GM18907 (cell line): ENCODE measurements at regions not wholly inside any gene's neighbourhood (a gene's known extent, or its start where the extent isn't known, plus 50 kb on each side); places are given as distances from the start of the nearest gene placed in this dataset.

Experiments
- ATAC-seq: cut with Tn5 transposase; IDR thresholded peaks from one replicate; pipeline ENCODE4 v1.9.1; 2021; ENCODE audit warnings: mild to moderate bottlenecking, moderate library complexity; ENCODE audit not compliant: unreplicated experiment

DNA sequence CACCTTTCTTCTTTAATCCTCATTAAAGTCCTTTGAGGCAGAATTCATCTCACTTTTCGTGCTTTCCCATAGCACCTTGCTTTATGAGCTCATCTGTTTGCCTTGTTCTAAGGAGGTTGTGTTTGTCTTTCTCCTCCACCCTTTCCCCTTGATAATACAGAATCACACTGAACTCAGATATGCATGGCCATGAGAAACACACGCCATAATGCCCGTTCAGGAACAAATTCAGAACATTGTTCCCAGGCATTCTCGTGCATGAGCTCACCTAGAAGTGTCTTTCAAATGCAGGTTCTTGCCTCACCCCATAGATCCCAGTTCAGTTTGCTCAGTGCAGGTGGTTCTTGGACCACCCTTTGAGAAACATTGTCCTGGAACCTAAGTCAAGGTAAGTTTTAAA is 71.1 kb downstream of the TMEM114 start:
- ATAC-seq: no peak

DNA sequence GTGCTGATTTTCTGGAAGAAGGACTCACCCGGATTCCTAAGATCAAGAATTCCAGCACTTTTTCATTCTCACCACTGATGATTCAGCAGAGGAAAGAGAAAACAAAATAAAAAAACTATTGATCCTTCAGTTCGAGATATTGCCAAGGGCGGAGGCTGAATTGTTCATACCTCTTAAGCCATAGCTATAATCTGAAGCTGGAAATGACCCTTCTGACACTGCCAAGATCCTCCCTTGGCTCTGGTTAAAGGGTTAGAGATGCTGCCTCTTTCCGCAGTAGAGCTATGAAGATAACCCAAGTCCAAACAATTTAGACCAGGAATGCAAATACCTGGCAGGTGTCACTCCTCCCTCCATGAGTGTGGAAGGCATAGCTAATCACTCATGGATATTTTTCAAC is 73.0 kb downstream of the TMEM114 start:
- ATAC-seq: no peak

DNA sequence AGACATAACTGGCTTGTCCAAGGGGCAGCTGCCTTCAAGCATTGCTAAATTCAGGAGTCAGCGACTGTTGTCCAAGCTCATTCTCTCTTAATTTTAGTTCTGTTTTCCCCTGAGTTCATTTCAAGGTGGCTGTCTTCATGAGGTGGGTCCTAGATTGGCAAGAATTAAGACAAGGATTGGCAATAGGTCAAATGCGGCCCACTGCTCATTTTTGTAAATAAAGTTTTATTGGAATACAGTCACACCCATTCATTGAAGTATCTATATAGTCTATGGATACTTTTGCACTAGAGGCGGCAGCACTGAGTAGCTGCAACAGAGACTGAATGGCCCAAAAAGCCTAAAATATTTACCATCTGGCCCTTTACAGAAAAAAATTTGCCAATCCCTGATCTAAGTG is 73.8 kb downstream of the TMEM114 start:
- no peak for ATAC-seq

DNA sequence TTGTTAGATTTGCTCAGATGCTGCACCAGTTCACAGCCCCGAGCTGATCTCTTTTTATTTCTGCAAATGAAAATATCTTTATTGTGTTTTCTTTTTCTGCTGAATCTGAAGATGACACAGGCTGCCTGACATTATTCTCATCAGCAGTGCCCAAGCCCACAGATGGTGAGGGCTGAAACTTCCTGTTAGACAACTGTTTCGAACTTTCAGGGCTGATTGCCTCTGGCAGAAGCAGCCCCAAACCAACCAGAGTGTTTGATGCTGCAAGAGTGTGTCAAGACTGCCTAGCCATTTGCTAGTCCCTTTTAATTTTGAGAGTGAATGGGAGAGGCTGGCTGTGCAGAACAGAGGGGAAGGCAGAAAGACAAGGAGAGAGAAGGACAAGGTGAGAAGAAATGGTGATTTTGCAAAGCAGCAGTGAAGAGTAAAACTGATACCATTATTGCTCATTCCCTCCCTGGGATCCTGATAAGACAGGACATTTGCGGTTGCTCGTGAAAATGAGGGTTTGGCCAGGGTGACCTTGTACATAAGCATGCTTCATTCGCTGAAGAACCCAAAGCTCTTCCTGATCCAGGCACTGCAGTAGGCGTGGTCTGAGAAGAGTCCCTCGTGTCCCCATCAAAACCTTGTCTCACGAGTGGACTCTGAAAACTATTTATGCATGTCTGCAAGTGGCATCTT is 77.2 kb downstream of the TMEM114 start:
- ATAC-seq: peak; percentile 60

DNA sequence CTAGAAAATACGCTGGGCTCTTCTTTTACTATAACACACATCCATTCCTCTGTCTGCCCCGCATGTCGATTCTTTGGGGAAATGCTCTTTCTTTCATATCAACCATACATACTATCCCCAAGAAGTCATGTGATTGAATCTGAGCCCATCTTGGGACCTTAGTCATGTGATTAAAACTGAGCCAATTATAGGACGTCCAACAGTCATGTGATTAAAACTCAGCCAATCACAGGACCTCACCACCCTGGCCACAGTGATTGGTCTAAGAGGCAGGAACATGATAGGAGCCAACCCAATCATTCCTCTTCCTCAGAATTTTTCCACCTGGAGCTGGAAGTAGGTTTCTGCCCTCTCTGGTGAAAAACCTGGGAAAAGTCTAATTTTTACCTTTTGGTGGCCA is 78.8 kb downstream of the TMEM114 start:
- no peak for ATAC-seq

DNA sequence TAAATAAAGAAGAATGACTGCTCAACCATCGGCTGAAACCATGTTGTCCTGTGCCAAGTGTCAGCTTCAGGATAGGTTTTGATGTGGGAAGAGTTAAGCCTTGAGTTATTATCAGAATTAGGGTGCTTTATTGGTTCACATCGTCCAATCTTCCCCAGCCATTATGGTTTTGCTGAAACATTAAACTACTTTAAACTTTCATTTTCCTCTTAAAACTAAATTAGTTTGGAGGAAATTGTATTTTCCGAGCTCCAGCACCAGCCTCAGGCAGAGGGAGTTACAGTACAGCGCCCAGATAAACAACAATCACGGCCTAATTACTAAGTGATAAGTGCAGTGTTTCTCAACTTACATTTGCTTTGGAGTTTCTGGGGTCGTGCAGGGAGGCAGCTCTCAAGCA is 80.2 kb downstream of the TMEM114 start:
- no peak for ATAC-seq

DNA sequence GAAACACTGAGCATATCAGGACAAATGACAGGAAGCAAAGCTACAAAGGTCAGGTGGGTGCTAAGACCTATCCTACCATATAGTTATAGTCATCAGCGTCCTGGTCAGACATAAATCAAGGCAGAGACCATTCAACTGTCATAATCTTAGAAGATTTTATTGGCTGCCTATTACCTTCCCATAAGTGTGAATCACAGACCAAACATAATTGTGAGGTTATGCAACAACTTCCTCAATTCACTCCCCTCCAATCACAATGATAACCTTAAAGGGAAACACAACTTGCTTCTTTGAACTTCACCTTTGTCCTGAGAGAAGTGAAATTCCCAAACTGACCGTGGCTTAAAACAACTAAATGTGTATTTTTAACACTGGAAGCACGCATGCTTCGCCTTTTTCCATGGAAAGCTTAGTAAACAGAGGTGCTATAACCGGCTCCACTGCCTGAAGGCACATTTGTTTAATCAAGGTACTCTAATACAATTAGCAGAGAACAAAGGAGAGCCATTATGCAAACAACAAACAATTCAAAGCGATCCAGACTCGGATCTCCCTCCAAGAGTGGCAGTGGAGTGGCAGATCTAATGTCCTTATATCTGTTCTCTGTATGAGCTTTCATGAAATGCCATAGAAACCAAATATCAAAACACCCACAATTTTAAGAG is 84.9 kb downstream of the TMEM114 start:
- no peak for ATAC-seq

DNA sequence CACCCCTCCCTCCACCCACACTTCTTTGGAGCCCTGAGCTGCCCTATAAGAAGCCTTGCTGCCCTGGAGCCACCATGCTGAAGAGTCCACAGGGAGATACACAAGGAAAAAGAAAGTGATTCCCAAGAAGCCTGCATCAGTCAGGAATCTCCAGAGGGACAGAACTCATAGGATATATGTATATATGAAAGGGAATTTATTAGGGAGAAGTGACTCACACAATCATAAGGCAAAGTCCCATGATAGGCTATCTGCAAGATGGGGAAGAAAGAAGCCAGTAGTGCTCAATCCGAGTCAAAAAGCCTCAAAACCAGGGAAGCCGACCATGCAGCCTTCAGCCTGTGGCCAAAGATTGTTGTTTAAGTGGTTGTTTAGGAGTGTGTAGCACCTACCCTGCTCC is 87.9 kb downstream of the TMEM114 start:
- ATAC-seq: no peak

DNA sequence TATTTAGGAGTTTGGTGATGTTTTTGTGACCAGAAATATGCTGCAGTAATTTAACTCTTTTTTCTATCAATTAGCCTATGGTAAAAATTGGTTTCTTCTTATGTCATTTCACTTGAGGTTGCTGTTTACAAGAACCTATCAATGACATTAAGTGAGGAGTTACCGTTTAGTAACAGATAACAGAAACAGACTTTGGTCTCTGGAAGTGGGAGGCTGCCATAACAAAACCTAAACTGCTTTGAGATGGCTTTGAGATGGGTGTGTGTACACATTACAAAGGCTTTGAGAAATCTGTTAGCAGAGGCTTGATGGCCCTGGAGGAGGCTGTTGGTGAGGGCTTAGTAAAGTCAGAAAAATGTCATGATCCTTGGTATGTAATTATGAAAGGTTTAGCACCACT is 90.0 kb downstream of the TMEM114 start:
- no peak for ATAC-seq

DNA sequence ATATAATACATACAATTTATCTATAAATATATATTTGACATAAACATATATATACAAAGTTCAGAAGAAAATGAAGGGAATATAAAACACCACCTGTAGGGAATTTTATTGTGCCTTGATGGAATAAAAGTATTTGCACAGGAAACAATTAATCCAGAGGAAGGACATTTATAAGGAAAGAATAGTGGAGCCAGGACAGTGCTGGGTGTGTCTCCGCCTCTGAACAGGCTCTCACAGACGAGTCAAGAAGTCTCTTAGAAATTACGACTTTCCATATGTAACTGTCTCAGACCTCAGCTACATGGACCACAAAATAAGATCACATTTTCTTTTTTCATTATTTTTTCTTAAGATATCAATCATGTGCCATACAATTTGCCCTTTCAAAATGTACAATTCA is 93.9 kb downstream of the TMEM114 start:
- no peak for ATAC-seq

DNA sequence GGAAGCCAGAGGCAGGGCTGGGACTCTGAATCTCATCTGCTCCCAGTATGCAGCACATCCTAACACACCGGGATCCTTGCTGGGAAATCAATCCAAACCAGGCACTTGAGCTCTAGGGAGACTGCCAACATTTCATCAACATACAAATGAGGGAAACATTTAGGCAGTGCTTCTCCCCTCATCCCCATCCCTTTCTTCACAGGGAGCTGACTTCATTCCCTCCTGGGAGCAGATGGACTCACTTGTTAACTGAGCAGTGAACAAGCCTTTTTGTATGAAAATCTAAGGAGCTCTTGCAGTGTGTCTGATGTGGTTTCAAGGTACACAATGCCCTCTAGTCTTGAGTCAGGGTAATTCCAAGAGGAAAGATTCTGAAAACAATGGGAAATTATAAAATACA is 96.3 kb downstream of the TMEM114 start:
- no peak for ATAC-seq

DNA sequence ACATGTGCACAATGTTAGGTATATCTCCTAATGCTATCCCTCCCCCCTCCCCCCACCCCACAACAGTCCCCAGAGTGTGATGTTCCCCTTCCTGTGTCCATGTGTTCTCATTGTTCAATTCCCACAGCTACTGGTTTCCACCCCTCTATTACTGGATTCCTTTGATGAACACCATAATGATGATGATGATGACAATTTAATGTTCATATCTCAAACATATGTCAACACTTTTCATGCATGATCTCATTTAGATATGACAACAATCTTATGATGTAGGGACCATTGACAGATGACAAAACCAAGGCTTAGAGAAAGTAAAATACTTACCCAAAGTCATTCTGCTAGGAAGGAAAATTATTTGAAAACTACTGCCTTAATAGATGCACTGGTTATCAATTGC is 97.6 kb downstream of the TMEM114 start:
- no peak for ATAC-seq

DNA sequence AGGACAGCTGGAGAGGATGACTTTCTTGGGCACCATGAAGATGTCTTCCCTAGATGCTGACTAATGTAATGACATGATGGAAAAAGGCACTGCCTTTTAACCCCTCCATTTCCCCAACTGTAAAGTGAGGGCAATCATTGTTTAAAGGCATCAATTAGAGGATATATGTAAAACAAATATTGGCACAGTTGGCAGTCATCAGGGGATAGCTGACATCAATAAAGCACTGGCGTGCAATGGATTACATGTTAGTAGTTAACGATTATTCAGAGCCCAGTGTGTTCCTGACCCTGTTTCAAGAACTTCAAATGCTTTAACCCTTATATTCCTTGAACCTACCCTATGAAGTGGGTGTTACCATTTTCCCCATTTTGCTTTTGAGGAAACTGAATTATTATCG is 100.7 kb downstream of the TMEM114 start:
- no peak for ATAC-seq

DNA sequence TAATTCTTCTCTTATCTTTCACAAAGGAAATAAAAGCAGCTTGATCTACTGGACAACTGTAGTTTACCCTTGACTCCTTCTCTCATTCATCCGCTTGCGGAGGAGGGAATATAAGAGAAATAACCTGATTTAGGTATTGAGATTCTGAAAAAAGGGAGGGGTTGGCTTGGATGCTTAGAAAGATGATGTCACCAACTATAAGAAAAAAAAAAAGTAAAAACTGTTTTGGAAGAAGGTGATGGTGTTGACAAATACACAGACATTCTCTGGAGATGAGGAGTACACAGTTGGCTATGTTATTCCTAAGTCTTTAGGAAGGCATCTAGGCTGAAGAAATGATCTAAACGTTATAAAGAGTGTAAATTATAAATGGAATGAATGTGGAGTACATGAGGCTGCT is 103.3 kb downstream of the TMEM114 start:
- no peak for ATAC-seq

DNA sequence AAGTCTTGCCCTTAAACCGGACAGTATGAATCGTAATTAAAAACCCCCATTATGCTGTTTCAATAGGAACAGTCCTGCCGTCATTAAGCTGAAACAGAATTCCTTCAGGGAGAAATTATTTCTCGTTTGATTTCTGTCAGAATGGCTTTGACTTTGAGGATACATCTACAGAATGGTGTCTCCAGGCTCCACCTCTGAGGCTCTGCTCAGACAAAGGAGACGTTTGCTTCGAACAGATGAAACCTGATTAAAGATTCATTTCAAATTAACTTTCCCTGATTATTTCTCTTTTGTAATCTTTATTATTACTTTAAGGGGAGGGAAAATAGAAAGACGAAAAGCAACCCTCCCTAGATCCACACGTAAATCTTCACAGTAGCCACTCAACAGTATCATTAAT is 106.9 kb downstream of the TMEM114 start:
- ATAC-seq: no peak

DNA sequence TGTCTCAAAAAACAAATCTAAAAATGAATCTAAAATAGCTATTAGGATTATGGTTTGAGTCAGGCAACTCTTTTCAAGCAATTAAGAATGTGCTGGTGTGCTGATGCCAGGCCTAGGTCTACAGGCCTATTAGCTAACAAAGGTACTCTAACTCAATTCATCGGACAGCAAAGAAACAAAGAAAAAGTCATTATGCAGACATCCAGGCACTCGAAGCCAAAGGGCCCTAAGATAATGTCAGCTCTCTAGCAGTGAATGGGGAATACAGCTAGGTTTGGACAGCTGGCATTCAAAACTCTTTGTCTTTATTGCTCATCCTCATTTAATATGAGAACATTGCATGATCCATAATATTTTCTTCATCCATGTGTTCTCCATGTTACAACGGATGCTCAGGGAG is 108.5 kb downstream of the TMEM114 start:
- no peak for ATAC-seq

DNA sequence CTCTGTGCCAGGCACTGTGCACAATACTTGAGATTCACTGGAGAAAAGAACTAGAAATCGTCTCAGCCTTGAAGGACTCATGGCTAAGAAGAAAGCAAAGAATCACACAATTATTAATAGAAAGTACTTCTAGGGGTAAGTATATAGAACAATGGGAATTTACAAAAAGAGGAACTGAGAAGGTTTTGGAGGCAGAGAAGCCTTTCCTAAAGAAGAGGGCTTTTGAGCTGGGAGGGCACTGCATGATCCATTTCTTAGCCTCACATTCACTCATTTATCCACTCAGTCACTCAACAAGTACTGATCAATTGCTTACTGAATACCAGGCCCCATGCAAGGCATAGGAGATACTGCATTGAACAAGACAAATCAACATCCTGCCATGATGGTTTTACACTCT is 113.5 kb downstream of the TMEM114 start:
- no peak for ATAC-seq

DNA sequence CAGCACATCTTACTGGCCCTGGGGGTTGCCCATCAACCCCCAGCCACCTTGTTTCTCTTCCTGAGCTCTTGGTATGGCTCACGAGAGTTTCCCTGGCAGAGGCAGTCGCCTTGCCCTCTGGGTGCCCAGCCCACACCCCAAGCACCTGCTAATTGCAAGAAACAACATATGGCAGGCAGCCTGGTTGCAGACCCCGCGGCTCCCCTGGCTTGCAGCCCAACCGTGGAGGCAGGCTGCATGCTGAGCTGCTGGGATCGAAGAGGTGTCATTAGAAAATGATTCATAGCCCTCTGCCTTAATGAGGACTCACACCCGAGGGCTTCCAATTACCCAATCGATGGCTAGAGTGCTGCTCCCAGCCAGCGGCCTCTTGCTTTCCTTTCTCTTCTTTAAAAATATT is 115.7 kb downstream of the TMEM114 start:
- no peak for ATAC-seq

DNA sequence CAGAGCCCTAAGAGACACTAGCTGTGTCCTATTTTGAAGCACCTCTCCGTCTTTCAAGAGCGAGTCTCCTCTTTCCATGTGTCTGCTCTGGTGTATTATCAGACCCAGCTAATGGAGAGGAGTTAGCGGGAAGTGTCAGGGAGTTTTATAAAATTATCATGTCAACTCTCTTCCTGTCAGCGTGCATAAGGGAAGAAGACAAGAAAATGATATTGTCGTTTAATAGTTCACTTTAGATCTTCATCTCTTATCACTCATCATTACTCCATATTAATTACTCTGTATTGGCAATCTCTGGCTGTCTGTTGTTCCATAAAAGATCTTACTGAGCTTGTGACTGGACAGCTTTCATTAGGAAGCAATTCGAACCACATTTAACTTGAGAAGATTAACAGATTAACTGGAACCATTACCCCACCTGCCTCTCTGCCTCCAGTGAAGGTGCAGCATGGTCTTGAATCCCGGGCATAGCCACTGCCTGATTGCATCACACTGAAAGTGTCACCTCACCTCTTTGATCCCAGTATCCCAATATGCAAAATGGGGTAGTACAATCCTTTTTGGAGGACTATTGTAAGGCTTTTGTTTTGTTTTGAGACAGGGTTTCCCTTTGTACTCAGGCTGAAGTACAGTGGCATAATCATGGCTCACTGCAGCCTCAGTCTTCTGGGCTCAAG is 121.1 kb downstream of the TMEM114 start:
- ATAC-seq: no peak

DNA sequence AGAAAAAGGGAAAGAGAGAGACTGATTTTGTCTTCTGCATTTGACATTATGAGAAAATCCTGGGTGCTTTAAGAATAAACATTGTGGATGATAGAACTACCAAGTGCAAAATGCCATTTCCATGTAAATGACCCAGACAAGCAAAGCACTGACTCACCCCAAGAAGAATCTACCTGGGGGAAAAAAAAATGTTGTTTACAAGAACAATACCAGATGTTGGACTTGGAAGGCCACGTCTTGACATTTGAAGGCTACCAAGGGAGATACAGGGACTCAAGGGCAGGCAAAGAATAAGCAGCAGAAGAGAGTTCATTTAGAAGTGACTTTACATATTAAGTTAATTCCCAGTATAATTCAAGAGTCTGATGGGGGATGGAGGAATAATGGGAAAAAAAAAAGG is 125.3 kb downstream of the TMEM114 start:
- no peak for ATAC-seq

DNA sequence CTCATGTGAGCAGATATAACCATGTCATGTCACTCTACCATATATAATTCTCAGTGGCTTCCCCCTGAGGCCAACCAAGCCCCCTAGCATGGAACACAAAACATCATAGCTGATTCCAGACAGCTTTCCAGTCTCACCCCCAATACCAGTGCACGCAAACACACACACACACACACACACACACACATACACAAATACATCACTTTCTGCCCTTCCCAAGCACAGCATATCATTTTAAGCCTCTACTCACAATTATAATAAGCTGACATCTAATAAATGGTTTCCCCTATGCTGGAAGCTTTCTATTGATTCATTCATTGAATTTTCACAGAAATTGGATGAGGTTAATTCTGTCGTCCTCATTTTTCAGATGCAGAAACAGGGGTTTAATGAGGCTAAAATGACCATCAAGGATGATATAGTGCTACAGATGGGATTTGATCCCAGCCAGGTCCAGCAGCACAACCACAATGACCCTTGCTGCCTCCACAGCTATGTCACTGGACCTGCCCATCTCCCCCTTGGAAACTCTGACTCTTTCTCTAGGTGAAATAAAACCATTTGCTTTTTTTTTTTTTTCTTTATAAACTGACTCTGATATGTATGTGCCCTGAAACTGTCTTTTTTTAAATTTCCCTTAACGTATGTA is 131.1 kb downstream of the TMEM114 start:
- ATAC-seq: no peak

DNA sequence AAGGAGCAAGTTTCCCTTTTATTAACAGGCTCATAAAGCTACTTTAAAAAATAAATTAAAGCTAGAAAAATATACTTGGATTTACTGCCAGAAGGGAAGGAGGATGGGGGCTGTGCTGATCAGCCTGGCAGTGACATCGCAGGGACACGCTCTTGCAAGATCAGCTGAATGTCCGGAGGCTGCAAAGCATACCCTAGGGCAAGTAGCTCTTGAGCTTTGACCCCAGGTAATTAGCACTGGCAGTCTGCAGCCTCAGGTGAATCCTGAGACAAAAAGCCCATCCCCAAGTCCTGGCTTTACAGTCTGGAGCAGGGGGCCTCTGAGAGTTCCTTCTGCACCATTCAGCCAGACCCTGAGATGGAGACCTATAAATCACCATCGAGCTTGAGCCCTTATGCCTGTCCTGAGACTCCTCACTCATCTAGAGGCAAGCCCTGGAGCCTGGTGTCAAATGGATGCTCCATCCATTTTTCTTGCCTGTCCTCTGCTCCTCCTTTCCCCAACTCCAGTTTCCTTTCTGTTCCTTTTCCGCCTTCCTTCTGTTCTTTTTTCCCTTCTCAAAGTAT is 131.7 kb downstream of the TMEM114 start:
- no peak for ATAC-seq
